Hematopoietic multipotent progenitor cell treated with erythropoietin and hydrocortisone succinate and interleukin-3 and kit ligand, for 6 days (in vitro differentiated cells): ENCODE measurements at regions not wholly inside any gene's neighbourhood (a gene's known extent, or its start where the extent isn't known, plus 50 kb on each side); places are given as distances from the start of the nearest gene placed in this dataset.
"Not testable (repeated sequence)": the region's sequence is repeated elsewhere in the genome, so short reads cannot be mapped to it uniquely, and the experiment has no call there.

Experiments used
- DNase-seq: peaks from one replicate; pipeline ENCODE4 v3.0.0-alpha.2; 2015

DNA sequence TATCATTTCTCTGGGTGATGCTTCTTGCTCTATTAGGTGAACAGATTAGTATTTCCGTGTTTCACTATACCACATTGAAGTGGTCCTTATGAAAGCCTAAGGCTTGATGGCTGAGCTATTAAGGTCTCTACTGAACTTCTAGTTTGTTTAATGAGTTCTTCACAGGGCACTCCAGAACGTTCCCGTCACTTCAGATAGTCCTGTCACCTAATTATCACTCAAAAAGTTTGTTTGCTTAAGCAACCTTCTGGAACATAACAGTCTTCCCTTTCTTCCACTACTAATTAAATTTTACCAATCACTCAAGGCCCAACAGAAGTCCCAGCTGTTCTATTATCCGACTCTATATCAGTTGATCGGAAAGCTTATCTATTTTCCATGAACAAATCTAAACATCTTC lies 104.6 kb upstream of the ZC3H11B start:
- no peak for DNase-seq

DNA sequence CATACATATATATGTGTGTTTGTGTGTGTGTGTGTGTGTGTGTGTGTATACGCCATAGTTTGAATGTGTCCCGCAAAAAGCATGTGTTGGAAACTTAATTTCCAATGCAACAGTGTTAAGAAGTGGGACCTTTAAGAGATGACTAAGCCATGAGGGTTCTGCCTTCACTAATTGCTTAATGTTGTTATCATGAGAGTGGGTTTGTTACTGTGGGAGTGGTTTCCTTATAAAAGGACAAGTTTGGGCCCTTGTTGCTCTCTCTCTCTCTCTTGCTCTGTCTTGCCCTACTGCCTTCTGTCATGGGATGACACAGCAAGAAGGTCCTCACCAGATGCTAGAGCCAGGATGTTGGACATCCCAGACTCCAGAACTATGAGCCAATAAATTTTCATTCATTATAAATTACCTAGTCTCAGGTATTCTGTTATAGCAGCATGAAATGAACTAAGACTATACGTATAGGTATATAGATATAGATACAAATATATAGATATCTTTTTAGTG lies 103.8 kb upstream of the ZC3H11B start:
- no peak for DNase-seq

DNA sequence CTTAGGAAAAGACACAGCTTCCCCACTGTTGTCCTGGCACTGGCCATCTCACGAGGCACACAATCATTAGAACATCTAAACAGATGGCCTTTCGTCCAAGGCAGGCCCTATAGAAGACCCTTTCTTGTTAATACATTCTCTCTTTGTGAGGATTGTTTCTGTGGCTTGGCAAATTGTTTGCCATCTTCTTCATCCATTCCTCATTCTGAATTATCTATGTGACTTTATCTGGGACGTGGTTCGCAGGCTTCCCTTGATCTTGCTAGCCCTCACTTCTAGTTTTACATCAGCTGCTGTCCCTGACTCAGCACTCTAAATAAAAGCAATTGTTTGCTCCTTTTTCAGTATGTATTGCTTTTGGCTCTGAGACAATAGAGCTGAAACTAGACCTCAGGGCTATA lies 101.1 kb upstream of the ZC3H11B start:
- DNase-seq = no peak

DNA sequence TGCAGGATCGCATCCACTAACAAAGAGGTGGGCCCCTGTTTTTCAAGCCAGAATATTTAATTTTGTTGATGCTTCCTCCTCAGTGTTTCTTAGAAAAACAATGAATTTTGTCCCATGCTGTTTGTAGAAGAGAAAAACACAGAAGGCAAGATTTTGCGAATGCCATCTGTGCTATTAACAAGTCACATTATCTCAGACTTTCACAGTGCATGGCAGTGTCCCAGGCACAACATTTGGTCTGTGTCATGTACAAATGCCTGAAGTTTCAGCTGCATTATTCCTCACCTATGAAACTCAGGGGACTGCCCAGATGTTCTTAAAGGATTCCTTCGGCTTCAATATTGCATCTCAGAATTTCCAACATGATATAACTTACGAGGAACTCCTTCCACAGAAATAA lies 99.6 kb upstream of the ZC3H11B start:
- no peak for DNase-seq

DNA sequence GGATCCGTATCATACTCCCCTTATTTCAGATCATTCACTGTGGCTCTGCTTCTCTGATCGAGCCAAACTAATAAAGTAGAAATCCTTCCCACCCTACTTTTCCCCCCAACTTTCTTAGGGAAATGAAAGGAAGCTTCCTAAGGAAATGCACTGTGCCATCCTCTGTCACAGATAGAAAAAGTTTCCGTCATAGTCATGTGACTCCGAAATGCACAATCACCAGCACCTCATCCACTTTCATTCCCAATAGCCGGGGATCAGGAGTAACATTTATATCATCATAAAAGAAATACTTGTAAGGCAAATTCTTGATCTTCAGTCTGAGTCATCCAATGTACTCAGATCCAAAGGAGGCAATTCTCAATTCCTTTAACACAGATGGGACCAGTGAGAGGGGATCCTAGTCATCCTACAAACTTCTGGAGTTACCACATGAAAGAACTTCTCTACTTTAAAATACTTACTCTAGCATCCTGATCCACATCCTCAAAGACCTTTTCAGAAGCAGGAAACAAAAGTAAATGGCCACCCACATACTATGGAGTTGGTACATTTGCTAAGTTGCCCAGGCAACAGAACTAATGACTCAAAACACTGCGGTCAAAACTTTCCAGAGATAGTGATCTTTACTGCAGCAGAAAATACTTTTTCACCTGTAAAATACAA lies 97.8 kb upstream of the ZC3H11B start:
- no peak for DNase-seq

DNA sequence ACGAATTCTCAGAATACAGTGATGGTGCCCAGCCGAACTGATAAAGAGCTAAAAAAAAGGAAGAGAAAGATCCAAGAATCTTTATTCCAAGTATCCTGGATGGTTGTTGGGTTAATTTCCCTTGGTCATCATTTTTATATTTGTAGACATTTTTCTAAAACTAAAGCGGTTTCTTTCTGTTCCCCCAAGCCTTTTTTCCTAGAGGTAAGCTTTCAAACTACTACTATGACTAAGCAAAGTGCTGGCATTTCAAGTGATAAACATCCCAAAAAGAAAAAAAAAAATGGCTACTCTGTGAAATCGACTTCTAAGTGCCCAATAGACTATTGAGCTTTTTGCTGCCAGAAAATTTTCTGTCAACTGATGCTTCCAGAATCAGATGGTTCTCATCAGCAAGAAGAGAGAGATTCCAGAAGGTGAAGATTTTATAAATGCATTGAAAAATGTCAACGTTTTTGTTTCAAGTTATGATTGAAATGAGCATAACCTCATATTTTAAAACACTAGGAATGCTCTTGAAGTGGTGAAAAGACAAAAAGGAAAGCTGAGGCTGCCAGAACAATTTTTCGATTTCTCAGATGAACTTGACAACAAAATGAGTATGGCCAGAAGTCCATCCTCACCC lies 96.1 kb upstream of the ZC3H11B start:
- DNase-seq = no peak

DNA sequence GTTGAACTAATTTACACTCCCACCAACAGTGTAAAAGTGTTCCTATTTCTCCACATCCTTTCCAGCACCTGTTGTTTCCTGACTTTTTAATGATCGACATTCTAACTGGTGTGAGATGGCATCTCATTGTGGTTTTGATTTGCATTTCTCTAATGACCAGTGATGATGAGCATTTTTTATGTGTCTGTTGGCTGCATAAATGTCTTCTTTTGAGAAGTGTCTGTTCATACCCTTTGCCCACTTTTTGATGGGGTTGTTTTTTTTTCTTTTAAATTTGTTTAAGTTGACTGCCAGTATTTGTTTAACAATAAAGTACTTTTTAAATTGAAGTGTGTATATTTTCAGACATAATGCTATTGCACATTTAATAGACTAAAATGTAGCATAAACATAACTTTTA lies 95.0 kb upstream of the ZC3H11B start:
- DNase-seq = not testable (repeated sequence)

DNA sequence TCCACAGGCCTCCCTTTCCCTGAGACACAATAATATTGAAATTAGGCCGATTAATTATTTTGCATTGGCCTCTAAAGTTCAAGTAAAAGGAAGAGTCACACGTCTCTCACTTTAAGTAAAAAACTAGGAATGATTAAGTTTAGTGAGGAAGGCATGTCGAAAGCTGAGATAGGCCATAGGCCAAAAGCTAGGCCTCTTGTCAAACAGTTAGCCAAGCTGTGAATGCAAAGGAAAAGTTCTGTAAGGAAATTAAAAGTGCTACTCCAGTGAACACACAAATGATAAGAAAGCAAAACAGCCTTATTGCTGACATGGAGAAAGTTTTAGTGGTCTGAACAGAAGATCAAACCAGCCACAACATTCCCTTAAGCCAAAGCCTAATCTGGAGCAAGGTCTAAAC lies 91.4 kb upstream of the ZC3H11B start:
- not testable (repeated sequence) for DNase-seq

DNA sequence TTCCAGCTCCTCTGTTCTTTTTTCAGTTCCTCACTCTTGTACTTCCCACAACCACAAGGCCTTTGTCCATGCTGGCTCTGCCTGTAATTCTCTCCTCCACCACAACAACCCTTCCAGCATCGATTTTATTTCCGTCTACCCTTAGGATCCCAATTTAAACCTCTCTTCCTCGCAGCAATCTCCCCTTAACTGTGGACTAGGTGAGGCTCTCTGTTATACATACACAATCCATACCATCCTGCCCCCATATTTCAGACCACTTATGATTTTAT lies 90.4 kb upstream of the ZC3H11B start:
- DNase-seq = no peak

DNA sequence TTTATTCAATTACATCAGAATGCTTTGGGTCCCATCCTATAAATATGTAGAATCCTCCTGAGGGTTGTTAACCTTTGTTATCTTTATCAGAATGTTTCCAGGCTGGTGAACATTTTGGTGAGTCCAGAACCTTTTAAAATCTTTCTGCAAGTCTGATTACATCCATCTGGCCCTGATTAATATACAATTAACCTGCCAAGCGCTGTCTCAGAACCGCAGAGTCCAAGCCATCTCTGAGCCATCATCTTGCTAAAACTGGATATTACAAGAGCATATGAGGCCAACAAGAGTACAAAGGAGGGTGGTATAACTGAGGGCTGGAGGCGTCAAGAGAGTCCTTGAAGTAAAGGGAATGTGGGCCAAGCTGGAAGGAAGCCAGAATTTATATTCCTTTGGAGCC lies 88.6 kb upstream of the ZC3H11B start:
- no peak for DNase-seq

DNA sequence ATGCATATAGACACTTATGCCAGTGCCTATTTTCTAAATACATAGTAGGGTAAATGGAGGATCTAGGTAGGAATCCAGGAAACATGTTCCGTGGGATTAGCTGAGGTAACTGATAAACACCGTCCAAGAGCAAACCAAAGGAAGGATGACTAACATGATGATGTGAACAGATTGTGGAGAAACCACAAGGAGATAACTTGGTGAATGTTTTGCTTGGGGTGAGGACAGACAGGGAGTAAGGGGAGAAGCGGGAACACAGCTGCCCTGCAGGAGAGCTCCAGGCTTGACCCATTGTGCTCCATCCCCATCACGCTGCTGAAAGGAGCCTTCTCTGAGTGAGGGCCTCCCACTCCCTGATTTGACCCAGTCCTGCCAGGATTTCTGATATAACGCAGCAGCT lies 87.0 kb upstream of the ZC3H11B start:
- DNase-seq = no peak

DNA sequence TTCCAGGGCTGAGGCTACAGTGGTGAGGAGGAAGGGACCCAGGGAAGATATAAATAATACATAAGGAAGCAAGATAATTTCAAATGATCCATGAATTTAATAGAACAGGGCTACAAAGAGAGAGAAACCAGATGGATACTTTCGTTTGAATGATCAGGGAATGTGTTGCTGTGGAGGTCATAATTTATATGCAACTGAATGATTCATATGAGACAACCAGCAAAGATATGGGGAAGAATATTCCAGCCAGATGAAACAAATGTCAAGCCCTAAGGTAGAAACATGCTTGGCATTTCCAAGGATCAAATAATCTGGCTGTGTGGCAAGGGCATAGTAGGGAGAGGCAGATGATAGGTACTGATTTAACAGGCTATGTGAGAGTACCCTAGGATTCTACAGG lies 84.8 kb upstream of the ZC3H11B start:
- DNase-seq = no peak

DNA sequence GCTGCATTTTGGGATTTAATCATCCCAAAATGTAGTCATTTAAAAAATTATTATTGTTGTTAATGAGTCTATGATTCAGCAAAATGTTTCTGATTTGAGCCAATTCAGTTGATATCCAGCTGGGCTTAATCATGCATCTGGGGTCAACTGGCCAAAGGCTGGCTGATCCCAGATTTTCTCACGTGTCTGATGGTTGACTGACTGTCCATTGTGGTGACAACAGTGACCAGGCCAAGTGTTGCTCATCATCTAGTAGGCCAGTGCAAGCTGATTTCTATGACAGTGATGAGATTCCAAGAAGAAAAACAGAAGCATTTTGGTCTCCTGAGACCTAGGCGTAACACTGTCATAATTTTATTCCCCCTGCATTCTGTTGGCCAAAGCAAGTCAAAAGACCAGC lies 80.1 kb upstream of the ZC3H11B start:
- no peak for DNase-seq

DNA sequence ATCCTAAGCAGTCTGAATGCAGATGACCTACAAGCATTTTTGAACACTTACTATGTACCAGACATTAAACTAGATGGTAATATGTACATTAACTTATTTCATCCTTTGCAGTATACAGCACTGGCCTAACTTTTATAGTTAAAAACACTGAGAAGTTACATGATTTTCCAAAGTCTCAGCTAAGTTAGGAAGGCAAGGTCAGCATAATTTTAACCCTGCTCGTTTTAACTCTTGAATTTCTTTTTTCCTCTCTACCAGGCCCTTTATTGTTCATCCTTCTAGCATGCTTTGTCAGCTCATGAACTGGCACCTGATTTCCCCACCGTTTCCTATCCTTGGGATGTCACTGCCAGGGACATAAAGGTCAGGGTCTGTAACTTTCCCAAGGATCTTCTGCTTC lies 76.9 kb upstream of the ZC3H11B start:
- DNase-seq = no peak

DNA sequence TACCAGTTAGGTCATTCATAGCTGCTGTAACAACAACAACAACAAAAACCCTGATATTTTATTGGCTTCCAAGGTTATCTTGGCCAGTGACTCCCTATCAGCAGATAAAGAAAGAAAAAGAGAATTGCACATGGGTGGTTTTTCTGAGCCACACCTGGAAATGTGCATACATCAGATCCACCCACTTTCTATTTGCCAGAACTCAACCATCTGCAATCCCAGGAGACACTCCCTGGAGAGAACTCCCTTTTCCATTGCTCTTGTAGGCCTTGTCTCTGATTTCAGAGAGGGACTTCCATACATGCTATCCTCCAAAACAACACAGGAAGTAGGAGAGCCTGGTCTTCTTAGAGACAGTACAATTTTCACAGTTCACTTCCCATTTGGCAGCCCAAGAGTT lies 74.9 kb upstream of the ZC3H11B start:
- no peak for DNase-seq

DNA sequence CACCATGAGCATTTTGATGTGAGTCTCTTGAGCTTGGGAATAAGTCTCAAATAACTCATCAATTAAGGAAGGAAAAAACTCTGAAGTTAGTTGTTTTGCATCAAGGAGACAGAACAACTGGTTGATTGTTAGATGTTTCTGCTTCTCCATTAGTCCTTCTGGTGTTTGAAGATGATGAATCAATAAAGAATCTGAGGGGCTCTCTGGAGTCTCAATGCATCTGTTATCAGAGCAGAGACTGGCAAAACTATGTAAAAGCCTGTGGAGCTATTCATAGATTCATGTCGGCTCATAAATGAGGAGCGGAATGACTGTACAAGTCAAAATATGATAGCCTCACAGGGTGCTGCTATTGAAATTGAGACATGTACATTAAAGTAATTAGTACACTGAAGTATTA lies 73.3 kb upstream of the ZC3H11B start:
- DNase-seq = no peak

DNA sequence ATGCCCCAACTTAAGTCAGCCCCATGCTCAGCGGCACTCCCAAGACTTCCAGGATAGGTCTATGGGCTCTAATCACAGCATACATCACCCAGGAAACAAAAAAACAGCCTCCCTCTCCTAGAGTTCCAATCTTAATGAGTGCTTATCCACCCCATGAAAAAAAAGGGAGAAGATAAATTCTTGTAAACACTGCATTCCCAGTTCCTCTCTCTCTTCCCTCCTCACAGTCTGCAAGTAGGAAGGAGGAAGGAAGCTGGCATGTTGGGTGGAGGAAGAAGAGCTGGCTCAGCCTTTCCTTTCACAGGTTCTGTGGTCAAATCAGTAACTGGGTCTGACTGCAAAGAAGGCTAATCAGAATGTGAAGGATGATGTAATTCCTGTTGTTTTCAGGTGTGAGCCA lies 69.9 kb upstream of the ZC3H11B start:
- DNase-seq = no peak

DNA sequence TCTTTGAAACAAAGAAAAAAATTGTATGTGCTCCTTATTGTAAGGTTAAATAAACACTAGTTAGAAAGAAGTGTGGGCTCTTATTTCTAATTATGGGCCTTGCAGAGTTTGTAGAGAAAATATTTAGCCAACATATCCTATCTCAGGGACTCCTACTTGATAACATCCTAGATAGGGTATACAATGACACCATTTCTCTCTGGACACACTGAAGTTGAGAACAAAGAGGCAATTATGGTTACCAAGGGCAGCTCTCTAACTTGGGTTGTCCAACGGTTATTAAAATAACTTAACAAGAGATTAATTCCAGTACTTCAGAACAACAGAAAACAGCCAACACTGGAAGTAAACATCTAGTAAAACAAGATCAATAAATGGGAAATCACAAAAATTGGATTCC lies 69.0 kb upstream of the ZC3H11B start:
- DNase-seq = no peak

DNA sequence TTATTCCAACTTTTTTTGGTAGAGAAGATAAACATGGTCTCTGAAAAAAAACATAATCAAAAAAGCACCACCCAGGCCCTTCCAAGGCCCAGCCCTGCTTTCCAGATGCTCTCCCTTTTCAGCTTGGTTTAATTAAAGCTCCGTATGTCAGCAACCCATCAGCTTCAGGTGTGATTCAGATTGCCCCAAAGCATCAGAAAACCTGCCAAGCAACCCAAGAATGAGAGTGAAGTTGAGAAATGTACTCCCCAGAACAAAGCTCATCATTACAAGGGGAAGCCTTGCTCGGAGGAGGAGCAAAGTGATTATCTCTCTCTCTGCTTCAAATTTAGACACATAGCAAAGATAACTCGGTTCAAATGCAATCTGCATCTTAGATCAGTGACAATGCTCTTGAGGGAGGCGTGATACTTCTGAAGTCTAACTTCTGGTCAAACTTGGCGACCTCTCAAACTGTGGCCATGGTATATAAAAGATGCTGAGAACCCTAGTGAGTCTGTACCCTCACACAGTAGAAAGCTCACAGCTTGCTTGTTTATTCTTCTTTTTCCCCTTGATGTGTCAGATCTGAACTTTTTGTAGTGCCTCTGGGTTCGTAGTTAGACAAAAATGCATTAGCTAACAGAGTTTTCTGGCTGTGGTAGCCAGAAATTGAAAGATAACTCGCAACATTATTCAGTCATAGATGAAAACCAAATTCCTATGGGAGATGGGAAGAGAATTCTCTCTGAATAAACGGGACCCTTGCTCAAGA lies 63.3 kb upstream of the ZC3H11B start:
- DNase-seq = no peak

DNA sequence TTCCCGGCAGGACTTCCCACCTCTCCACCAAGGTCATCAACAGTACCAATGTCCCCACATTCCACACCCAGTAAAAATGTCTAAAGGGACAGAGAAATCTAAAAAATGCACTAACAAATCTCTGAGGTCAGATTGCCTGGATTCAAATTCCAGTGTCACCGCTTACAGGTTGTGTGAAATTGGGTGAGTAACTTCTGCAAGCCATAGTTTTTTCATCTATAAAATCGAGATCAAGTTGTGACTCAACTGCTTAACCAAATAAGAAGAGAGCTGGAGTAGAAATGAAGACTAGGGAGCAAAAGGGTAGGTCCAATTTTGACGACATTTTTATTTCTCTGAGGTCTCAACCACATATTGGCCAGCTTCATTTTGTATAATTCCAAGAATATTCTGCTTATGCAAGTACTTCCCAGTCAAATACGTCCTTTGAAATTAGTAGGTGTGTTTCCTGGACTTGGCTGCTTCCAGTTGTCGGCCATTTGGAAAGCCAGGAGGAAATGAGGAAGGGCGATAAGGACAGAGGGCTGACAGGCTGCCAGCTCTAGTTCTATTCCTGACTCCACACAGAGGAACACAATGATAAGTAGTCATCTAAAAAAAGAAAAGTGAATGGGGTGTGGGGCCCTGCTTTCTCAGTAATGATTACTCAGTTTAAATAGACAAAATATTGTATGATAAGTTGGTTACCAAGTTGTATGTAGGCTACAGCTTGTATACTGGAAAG lies 57.7 kb upstream of the ZC3H11B start:
- DNase-seq = no peak

DNA sequence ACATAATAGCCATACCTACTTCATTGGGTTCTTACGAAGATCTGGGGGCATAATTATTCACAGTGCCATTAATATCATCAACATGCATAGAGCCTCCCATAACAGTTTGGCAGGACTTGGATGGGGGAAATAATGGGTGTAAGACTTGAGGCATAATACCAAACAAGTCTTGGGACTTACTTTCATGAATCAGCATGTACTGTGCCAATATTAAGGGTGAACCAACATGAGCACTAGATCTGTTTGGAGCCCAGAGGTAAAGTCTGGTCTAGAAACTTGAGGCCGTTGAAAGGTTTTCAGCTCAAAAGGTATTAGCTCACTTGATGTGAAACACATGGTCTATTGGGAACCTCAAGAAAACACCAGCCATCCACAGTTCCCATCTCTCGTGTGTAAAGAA lies 56.7 kb upstream of the ZC3H11B start:
- no peak for DNase-seq

DNA sequence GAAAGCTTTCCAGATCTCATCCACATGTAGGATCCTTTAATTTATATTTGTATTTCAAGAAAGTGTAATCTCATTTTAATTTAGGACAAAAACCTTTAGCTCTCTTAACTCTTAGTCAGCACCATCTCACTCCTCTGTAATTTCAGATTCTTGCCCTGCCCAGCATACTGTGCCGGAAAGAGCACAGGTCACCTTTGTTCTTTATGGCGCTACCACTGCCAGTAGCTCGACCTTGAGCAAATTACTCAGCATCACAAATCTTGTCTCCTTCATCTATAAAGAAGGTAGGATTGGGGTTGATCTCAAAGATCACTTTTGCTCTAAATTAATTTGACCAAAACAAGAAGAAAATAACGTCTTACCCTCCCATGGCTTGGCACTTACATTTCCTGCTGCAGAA lies 56.1 kb upstream of the ZC3H11B start:
- no peak for DNase-seq

DNA sequence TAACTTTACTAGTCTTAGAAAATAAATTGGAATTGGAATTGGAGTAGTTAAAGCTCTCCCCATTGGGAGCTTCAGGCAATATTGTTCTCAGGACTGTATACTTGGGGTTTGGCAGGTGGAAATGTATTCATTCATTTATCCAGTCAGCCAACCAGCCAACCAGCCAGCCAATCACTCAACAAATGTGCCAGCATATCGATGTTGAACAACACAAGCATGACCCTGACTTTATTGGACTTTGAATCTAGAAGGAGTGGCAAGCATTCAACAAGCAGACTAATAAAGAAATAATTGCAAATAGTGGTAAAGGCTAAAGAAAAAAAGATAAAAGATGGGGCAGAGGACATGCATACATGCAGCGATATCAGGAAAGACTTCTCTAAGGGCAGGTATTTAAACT lies 55.5 kb upstream of the ZC3H11B start:
- no peak for DNase-seq

DNA sequence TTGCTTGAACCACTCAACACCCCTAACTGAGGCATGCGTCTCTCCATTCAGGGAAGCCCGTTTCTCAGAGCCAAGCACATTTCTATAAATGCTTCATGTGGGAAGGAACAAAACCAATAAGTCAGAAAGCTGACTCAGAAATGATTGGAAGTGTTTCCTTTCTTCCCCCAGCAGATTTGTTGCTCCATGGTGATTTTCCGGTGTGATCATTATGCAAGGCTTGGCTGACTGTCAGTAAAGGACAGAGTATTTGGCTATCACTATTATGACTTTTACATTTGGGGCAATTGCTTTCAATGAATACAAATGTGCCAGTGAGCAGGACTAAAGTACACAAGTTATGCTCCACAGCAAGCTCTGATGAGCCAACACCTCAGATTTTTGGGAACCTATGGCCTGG lies 53.3 kb upstream of the ZC3H11B start:
- no peak for DNase-seq
